CD14-positive monocyte (primary cell): ENCODE measurements at regions not wholly inside any gene's neighbourhood (a gene's known extent, or its start where the extent isn't known, plus 50 kb on each side); places are given as distances from the start of the nearest gene placed in this dataset.
"Not testable (repeated sequence)": the region's sequence is repeated elsewhere in the genome, so short reads cannot be mapped to it uniquely, and the experiment has no call there.

Source experiments
- DNase-seq, 3 donors: peaks; one replicate each; pipeline ENCODE4 v3.0.0-alpha.2; 2011 to 2022
- H2AFZ ChIP-seq: 2 replicates; pipeline ENCODE4 v1.6.0; 2012; ENCODE audit warnings: mild to moderate bottlenecking, low read depth, low read length, inconsistent platforms; ENCODE audit not compliant: insufficient read depth, poor library complexity, severe bottlenecking
- H3K27ac ChIP-seq, 2 donors: 1 replicate in 1 of 2; 2 replicates in 1 of 2; pipeline ENCODE4 v1.5.1; 2012 to 2013; ENCODE audit warnings: low read length in 2 of 2, control low read depth in 1 of 2, inconsistent platforms in 1 of 2, low read depth in 1 of 2, mild to moderate bottlenecking in 1 of 2
- H3K27me3 ChIP-seq, 2 donors: one replicate each; pipeline versions ENCODE4 v1.6.0 to v1.6.1; 2011 to 2013; ENCODE audit warnings: low read length in 2 of 2; ENCODE audit not compliant: control insufficient read depth in 2 of 2, insufficient read depth in 2 of 2
- H3K36me3 ChIP-seq, 2 donors: replicated peaks in 1 of 2; 1 replicate in 1 of 2; 2 replicates in 1 of 2; pipeline versions ENCODE4 v1.5.1 to v1.6.1; 2012 to 2013; ENCODE audit warnings: low read length in 2 of 2, control low read depth in 1 of 2, inconsistent platforms in 1 of 2, mild to moderate bottlenecking in 1 of 2; ENCODE audit not compliant: insufficient read depth in 2 of 2, control insufficient read depth in 1 of 2
- H3K4me1 ChIP-seq, 2 donors: 1 replicate in 1 of 2; 2 replicates in 1 of 2; pipeline versions ENCODE4 v1.5.1 to v1.6.1; 2012 to 2013; ENCODE audit warnings: low read length in 2 of 2, control low read depth in 1 of 2, inconsistent platforms in 1 of 2, mild to moderate bottlenecking in 1 of 2, moderate library complexity in 1 of 2; ENCODE audit not compliant: insufficient read depth in 2 of 2, control insufficient read depth in 1 of 2
- H3K4me2 ChIP-seq: replicated peaks from 2 replicates; pipeline ENCODE3; 2012; ENCODE audit warnings: low read length, moderate library complexity, mild to moderate bottlenecking; ENCODE audit not compliant: poor library complexity, severe bottlenecking; ENCODE audit errors: extremely low read depth
- H3K4me3 ChIP-seq, 3 experiments: fragments of 200-600 bp in 1 of 3; sonication (generic) in 1 of 3; replicated peaks in 1 of 3; 1 replicate in 2 of 3; 2 replicates in 1 of 3; pipeline ENCODE4 v1.5.1; 2011 to 2013; ENCODE audit warnings: low read length in 3 of 3, mild to moderate bottlenecking in 3 of 3, control low read depth in 2 of 3, low read depth in 2 of 3, inconsistent platforms in 1 of 3, moderate library complexity in 1 of 3
- H3K79me2 ChIP-seq: 2 replicates; pipeline ENCODE4 v1.6.0; 2012; ENCODE audit warnings: mild to moderate bottlenecking, control low read depth, inconsistent platforms, low read length, moderate library complexity; ENCODE audit not compliant: insufficient read depth
- H3K9ac ChIP-seq: 2 replicates; pipeline ENCODE4 v1.6.0; 2017; ENCODE audit warnings: low read length, mild to moderate bottlenecking; ENCODE audit not compliant: insufficient read depth, poor library complexity, severe bottlenecking
- H3K9me3 ChIP-seq, 2 donors: replicated peaks in 1 of 2; 1 replicate in 1 of 2; 2 replicates in 1 of 2; pipeline versions ENCODE4 v1.5.1 to v1.6.1; 2012 to 2013; ENCODE audit warnings: low read length in 2 of 2, control low read depth in 1 of 2; ENCODE audit not compliant: control insufficient read depth in 1 of 2, insufficient read depth in 1 of 2
- H4K20me1 ChIP-seq: 2 replicates; pipeline ENCODE4 v1.6.0; 2012; ENCODE audit warnings: mild to moderate bottlenecking, low read length, control low read depth, moderate library complexity; ENCODE audit not compliant: insufficient read depth
- H3K27ac Mint-ChIP-seq, 7 donors: one replicate each; pipeline ENCODE4 v1.8.0; 2020; ENCODE audit warnings: mild to moderate bottlenecking in 7 of 7, mixed read lengths in 7 of 7, moderate library complexity in 6 of 7, inconsistent platforms in 2 of 7
- H3K27me3 Mint-ChIP-seq, 3 donors: one replicate each; pipeline ENCODE4 v1.8.0; 2021 to 2022; ENCODE audit warnings: low read depth in 3 of 3, mild to moderate bottlenecking in 3 of 3, mixed read lengths in 3 of 3, moderate library complexity in 3 of 3, inconsistent platforms in 1 of 3
- H3K36me3 Mint-ChIP-seq, 2 donors: one replicate each; pipeline ENCODE4 v1.8.0; 2020; ENCODE audit warnings: mixed read lengths in 2 of 2, inconsistent platforms in 1 of 2, mild to moderate bottlenecking in 1 of 2
- H3K4me1 Mint-ChIP-seq: one replicate; pipeline ENCODE4 v1.8.0; 2020; ENCODE audit warnings: mild to moderate bottlenecking, mixed read lengths
- H3K4me3 Mint-ChIP-seq, 2 donors: one replicate each; pipeline ENCODE4 v1.8.0; 2020; ENCODE audit warnings: mild to moderate bottlenecking in 2 of 2, mixed read lengths in 2 of 2, moderate library complexity in 1 of 2
- H3K9me3 Mint-ChIP-seq, 7 donors: one replicate each; pipeline ENCODE4 v1.8.0; 2020 to 2022; ENCODE audit warnings: mixed read lengths in 7 of 7, mild to moderate bottlenecking in 6 of 7, moderate library complexity in 6 of 7, inconsistent platforms in 2 of 7
- WGBS: methylation state at CpG from one replicate; pipeline ENCODE4 v1.1.5; 2013; ENCODE audit warnings: missing lambda C conversion rate; ENCODE audit not compliant: insufficient coverage; 5-methylcytosine and 5-hydroxymethylcytosine counted together
- intact Hi-C, 2 donors: fragments of 100-400 bp; cut with micrococcal nuclease; formaldehyde crosslinking; loops; one replicate each; pipeline versions ENCODE4 v1.15.0 to v1.15.1; 2023
- TF ChIP-seq, protein P1 (sequence below): fragments of 200-600 bp; IDR thresholded peaks from one replicate; pipeline ENCODE4 v1.8.0; 2022; ENCODE audit warnings: antibody characterized with exemption, mild to moderate bottlenecking

DNA sequence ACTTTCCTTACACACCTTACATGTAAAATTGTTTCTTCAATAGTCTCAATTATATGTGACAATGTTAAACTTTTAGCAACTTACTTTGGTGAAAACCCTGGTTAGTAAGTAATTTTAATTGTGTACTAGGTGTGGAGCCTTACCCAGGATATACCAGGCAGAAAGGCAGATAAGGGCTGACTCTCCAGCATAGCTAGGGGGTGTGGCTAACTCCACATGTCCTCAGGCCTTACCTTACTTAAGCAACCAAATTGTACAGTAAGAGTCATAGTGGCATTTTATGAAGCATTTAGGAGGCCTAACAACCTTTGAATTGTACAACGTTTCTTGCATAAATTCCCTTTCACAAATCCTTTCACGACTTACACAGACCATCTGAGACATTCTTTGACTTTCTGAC lies 118.2 kb upstream of the OR9Q1 start:
- DNase-seq: no peak
- Mint-ChIP-seq H3K36me3 (no peaks in the 10 kb centered on the region), H3K4me3 (no peak overlapping the region), H3K4me1 (peaks cover 9% of the 10 kb centered on the region), H3K9me3 (peaks cover 0 to 6% (median 3%) of the 10 kb centered on the region in 7 donors), H3K27me3 (peaks cover 3 to 10% (median 8%) of the 10 kb centered on the region in 3 donors), H3K27ac (no peak overlapping the region)
- Histone ChIP-seq H3K27me3 (no peaks in the 10 kb centered on the region), H2AFZ (no peak overlapping the region), H4K20me1 (no peaks in the 10 kb centered on the region), H3K9ac (no peak overlapping the region), H3K27ac (no peak overlapping the region), H3K9me3 (no peaks in the 10 kb centered on the region), H3K36me3 (no peaks in the 10 kb centered on the region), H3K4me2 (no peak overlapping the region), H3K79me2 (no peaks in the 10 kb centered on the region), H3K4me1 (no peaks in the 10 kb centered on the region), H3K4me3 (no peak overlapping the region)
- WGBS: 100% methylated on average over 1 of the region's 2 CpGs
- intact Hi-C loops: no loop called here
- TF ChIP-seq, protein P1, sequence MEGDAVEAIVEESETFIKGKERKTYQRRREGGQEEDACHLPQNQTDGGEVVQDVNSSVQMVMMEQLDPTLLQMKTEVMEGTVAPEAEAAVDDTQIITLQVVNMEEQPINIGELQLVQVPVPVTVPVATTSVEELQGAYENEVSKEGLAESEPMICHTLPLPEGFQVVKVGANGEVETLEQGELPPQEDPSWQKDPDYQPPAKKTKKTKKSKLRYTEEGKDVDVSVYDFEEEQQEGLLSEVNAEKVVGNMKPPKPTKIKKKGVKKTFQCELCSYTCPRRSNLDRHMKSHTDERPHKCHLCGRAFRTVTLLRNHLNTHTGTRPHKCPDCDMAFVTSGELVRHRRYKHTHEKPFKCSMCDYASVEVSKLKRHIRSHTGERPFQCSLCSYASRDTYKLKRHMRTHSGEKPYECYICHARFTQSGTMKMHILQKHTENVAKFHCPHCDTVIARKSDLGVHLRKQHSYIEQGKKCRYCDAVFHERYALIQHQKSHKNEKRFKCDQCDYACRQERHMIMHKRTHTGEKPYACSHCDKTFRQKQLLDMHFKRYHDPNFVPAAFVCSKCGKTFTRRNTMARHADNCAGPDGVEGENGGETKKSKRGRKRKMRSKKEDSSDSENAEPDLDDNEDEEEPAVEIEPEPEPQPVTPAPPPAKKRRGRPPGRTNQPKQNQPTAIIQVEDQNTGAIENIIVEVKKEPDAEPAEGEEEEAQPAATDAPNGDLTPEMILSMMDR: no peak

DNA sequence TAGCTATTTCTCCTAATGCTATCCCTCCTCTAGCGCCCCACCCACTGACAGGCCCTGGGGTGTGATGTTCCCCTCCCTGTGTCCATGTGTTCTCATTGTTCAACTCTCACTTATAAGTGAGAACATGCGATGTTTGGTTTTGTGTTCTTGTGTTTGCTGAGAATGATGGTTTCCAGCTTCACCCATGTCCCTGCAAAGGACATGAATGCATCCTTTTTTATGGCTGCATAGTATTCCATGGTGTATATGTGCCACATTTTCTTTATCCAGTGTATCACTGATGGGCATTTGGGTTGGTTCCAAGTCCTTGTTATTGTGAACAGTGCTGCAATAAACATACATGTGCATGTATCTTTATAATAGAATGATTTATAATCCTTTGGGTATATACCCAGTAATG lies 115.3 kb upstream of the OR9Q1 start:
- H3K9me3 Mint-ChIP-seq, H3K9me3 ChIP-seq, DNase-seq, H4K20me1 ChIP-seq, H3K27ac ChIP-seq, H3K4me1 ChIP-seq, H3K4me2 ChIP-seq, H3K27me3 Mint-ChIP-seq, H2AFZ ChIP-seq, H3K27ac Mint-ChIP-seq, H3K36me3 ChIP-seq, H3K4me1 Mint-ChIP-seq, H3K27me3 ChIP-seq, H3K79me2 ChIP-seq, H3K4me3 ChIP-seq, H3K4me3 Mint-ChIP-seq, intact Hi-C loops, H3K9ac ChIP-seq, H3K36me3 Mint-ChIP-seq: not testable (repeated sequence)
- WGBS: no CpG with 5 or more reads among the region's 2 CpGs

DNA sequence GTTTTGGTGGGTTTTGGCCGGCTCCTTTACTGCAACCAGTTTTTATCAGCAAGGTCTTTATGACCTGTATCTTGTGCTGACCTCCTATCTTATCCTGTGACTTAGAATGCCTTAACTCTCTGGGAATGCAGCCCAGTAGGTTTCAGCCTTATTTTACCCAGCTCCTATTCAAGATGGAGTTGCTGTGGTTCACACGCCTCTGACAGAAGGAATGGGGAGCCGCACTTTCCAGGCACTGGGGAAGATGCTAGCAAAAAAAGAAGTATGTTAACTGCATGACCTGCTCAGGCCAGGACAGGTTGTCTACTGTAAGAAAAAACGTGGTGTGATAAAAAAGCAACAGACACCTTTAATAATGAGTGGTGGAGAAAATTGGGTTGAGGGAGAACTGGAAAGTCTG lies 112.2 kb upstream of the OR9Q1 start:
- H3K4me3 ChIP-seq, intact Hi-C loops, H3K36me3 Mint-ChIP-seq, DNase-seq, H4K20me1 ChIP-seq, H3K9me3 ChIP-seq, H3K36me3 ChIP-seq, H2AFZ ChIP-seq, H3K9ac ChIP-seq, H3K4me1 Mint-ChIP-seq, H3K4me3 Mint-ChIP-seq, H3K27ac Mint-ChIP-seq, H3K27me3 ChIP-seq, H3K27ac ChIP-seq, H3K9me3 Mint-ChIP-seq, H3K27me3 Mint-ChIP-seq, H3K79me2 ChIP-seq, H3K4me1 ChIP-seq, H3K4me2 ChIP-seq: not testable (repeated sequence)
- WGBS: 83% methylated on average over 2 of the region's 4 CpGs
